ENCODE measurements at regions not wholly inside any gene's neighbourhood (a gene's known extent, or its start where the extent isn't known, plus 50 kb on each side); places are given as distances from the start of the nearest gene placed in this dataset.

GRCh38 chr13:108528303-108528702 is 101.1 kb upstream of the MYO16 start:
- no peak for TF ChIP-seq EZH2 (IDR thresholded peaks at IDR 0.05)
- TF ChIP-seq CTCF (IDR thresholded peaks at IDR 0.05 in 2 of 3, conservative IDR thresholded peaks at IDR 0.05 in 1 of 3; ENCODE audit: borderline replicate concordance in 1 of 3, insufficient read depth in 1 of 3, low read depth in 2 of 3, low read length in 2 of 3): no peak

Measured in HCT116 (cell line).